ENCODE measurements at regions not wholly inside any gene's neighbourhood (a gene's known extent, or its start where the extent isn't known, plus 50 kb on each side); places are given as distances from the start of the nearest gene placed in this dataset.

- no peaks in the 10 kb centered on the region for H3K27me3 ChIP-seq (ENCODE audit: control insufficient read depth, insufficient read depth, low read length)
- H3K9ac ChIP-seq (ENCODE audit: low read depth, low read length) = no peak overlapping the region
- H3K9me3 ChIP-seq (replicated peaks; ENCODE audit: low read length) = peaks cover 14% of the 10 kb centered on the region
- no peaks in the 10 kb centered on the region for H3K4me1 ChIP-seq (ENCODE audit: control insufficient read depth, insufficient read depth, low read length)
- no peak overlapping the region for H3K4me3 ChIP-seq (ENCODE audit: low read length)
- no peaks in the 10 kb centered on the region for H3K36me3 ChIP-seq (ENCODE audit: insufficient read depth, low read length)
- no peak overlapping the region for H3K4me2 ChIP-seq (ENCODE audit: low read length)
Observed at GRCh38 chr19:31985001-31985605, 360.3 kb upstream of the ZNF507 start.

- no peak overlapping the region for H3K4me2 ChIP-seq (ENCODE audit: low read length)
- H3K4me1 ChIP-seq (ENCODE audit: control insufficient read depth, insufficient read depth, low read length) = no peaks in the 10 kb centered on the region
- no peak overlapping the region for H3K4me3 ChIP-seq (ENCODE audit: low read length)
- H3K9ac ChIP-seq (ENCODE audit: low read depth, low read length) = no peak overlapping the region
- H3K27me3 ChIP-seq (ENCODE audit: control insufficient read depth, insufficient read depth, low read length) = no peaks in the 10 kb centered on the region
- H3K9me3 ChIP-seq (replicated peaks; ENCODE audit: low read length) = peaks cover 14% of the 10 kb centered on the region
- no peaks in the 10 kb centered on the region for H3K36me3 ChIP-seq (ENCODE audit: insufficient read depth, low read length)
Observed at GRCh38 chr19:31986951-31987350, 358.5 kb upstream of the ZNF507 start.

- Histone ChIP-seq H3K4me2 (ENCODE audit: low read length) (no peak overlapping the region), H3K4me1 (ENCODE audit: control insufficient read depth, insufficient read depth, low read length) (no peaks in the 10 kb centered on the region), H3K9me3 (replicated peaks; ENCODE audit: low read length) (peaks cover 16% of the 10 kb centered on the region), H3K27me3 (ENCODE audit: control insufficient read depth, insufficient read depth, low read length) (no peaks in the 10 kb centered on the region), H3K36me3 (ENCODE audit: insufficient read depth, low read length) (no peaks in the 10 kb centered on the region), H3K4me3 (ENCODE audit: low read length) (no peak overlapping the region), H3K9ac (ENCODE audit: low read depth, low read length) (no peak overlapping the region)
Observed at GRCh38 chr19:31988256-31988655, 357.2 kb upstream of the ZNF507 start.

- Histone ChIP-seq H3K4me1 (ENCODE audit: control insufficient read depth, insufficient read depth, low read length) (no peaks in the 10 kb centered on the region), H3K36me3 (ENCODE audit: insufficient read depth, low read length) (no peaks in the 10 kb centered on the region), H3K4me3 (ENCODE audit: low read length) (no peak overlapping the region), H3K9ac (ENCODE audit: low read depth, low read length) (no peak overlapping the region), H3K9me3 (replicated peaks; ENCODE audit: low read length) (peaks cover 2% of the 10 kb centered on the region), H3K4me2 (ENCODE audit: low read length) (no peak overlapping the region), H3K27me3 (ENCODE audit: control insufficient read depth, insufficient read depth, low read length) (no peaks in the 10 kb centered on the region)
Observed at GRCh38 chr19:31991984-31992655, 353.3 kb upstream of the ZNF507 start.

GRCh38 chr19:31992750-31993149 lies 352.7 kb upstream of the ZNF507 start:
- Histone ChIP-seq H3K27me3 (ENCODE audit: control insufficient read depth, insufficient read depth, low read length) (no peaks in the 10 kb centered on the region), H3K4me3 (ENCODE audit: low read length) (no peak overlapping the region), H3K36me3 (ENCODE audit: insufficient read depth, low read length) (no peaks in the 10 kb centered on the region), H3K4me2 (ENCODE audit: low read length) (no peak overlapping the region), H3K9ac (ENCODE audit: low read depth, low read length) (no peak overlapping the region), H3K4me1 (ENCODE audit: control insufficient read depth, insufficient read depth, low read length) (no peaks in the 10 kb centered on the region), H3K9me3 (replicated peaks; ENCODE audit: low read length) (peaks cover 2% of the 10 kb centered on the region)

- Histone ChIP-seq H3K4me1 (ENCODE audit: control insufficient read depth, insufficient read depth, low read length) (no peaks in the 10 kb centered on the region), H3K36me3 (ENCODE audit: insufficient read depth, low read length) (no peaks in the 10 kb centered on the region), H3K9ac (ENCODE audit: low read depth, low read length) (no peak overlapping the region), H3K9me3 (replicated peaks; ENCODE audit: low read length) (peaks cover 2% of the 10 kb centered on the region), H3K4me3 (ENCODE audit: low read length) (no peak overlapping the region), H3K4me2 (ENCODE audit: low read length) (no peak overlapping the region), H3K27me3 (ENCODE audit: control insufficient read depth, insufficient read depth, low read length) (no peaks in the 10 kb centered on the region)
Observed at GRCh38 chr19:31995546-31995945, 349.9 kb upstream of the ZNF507 start.

- Histone ChIP-seq H3K36me3 (ENCODE audit: insufficient read depth, low read length) (no peaks in the 10 kb centered on the region), H3K4me3 (ENCODE audit: low read length) (no peak overlapping the region), H3K9ac (ENCODE audit: low read depth, low read length) (no peak overlapping the region), H3K27me3 (ENCODE audit: control insufficient read depth, insufficient read depth, low read length) (no peaks in the 10 kb centered on the region), H3K9me3 (replicated peaks; ENCODE audit: low read length) (no peaks in the 10 kb centered on the region), H3K4me2 (ENCODE audit: low read length) (no peak overlapping the region), H3K4me1 (ENCODE audit: control insufficient read depth, insufficient read depth, low read length) (no peaks in the 10 kb centered on the region)
Observed at GRCh38 chr19:32010071-32010470, 335.3 kb upstream of the ZNF507 start.

GRCh38 chr19:32012206-32012605 lies 333.2 kb upstream of the ZNF507 start:
- H3K4me2 ChIP-seq (ENCODE audit: low read length) = no peak overlapping the region
- H3K9ac ChIP-seq (ENCODE audit: low read depth, low read length) = no peak overlapping the region
- no peaks in the 10 kb centered on the region for H3K9me3 ChIP-seq (replicated peaks; ENCODE audit: low read length)
- no peaks in the 10 kb centered on the region for H3K27me3 ChIP-seq (ENCODE audit: control insufficient read depth, insufficient read depth, low read length)
- H3K4me3 ChIP-seq (ENCODE audit: low read length) = no peak overlapping the region
- no peaks in the 10 kb centered on the region for H3K36me3 ChIP-seq (ENCODE audit: insufficient read depth, low read length)
- peaks cover 6% of the 10 kb centered on the region for H3K4me1 ChIP-seq (ENCODE audit: control insufficient read depth, insufficient read depth, low read length)

GRCh38 chr19:32012886-32013631 lies 332.4 kb upstream of the ZNF507 start:
- H3K4me2 ChIP-seq (ENCODE audit: low read length) = no peak overlapping the region
- H3K4me1 ChIP-seq (ENCODE audit: control insufficient read depth, insufficient read depth, low read length) = peaks cover 9% of the 10 kb centered on the region
- H3K36me3 ChIP-seq (ENCODE audit: insufficient read depth, low read length) = no peaks in the 10 kb centered on the region
- no peak overlapping the region for H3K9ac ChIP-seq (ENCODE audit: low read depth, low read length)
- no peaks in the 10 kb centered on the region for H3K27me3 ChIP-seq (ENCODE audit: control insufficient read depth, insufficient read depth, low read length)
- H3K9me3 ChIP-seq (replicated peaks; ENCODE audit: low read length) = no peaks in the 10 kb centered on the region
- no peak overlapping the region for H3K4me3 ChIP-seq (ENCODE audit: low read length)

GRCh38 chr19:32017176-32017953 lies 328.0 kb upstream of the ZNF507 start:
- Histone ChIP-seq H3K4me3 (ENCODE audit: low read length) (peak overlapping the region; percentile 8), H3K27me3 (ENCODE audit: control insufficient read depth, insufficient read depth, low read length) (no peaks in the 10 kb centered on the region), H3K4me1 (ENCODE audit: control insufficient read depth, insufficient read depth, low read length) (peaks cover 14% of the 10 kb centered on the region), H3K9me3 (replicated peaks; ENCODE audit: low read length) (no peaks in the 10 kb centered on the region), H3K9ac (ENCODE audit: low read depth, low read length) (peak overlapping the region; percentile 18), H3K36me3 (ENCODE audit: insufficient read depth, low read length) (no peaks in the 10 kb centered on the region), H3K4me2 (ENCODE audit: low read length) (peak overlapping the region; percentile 54)

- peak overlapping the region; percentile 18 for H3K9ac ChIP-seq (ENCODE audit: low read depth, low read length)
Observed at GRCh38 chr19:32018014-32018413, 327.4 kb upstream of the ZNF507 start.

More at GRCh38 chr19:32018014-32018413, 327.4 kb upstream of the ZNF507 start:
- Histone ChIP-seq H3K27me3 (ENCODE audit: control insufficient read depth, insufficient read depth, low read length) (no peaks in the 10 kb centered on the region), H3K4me2 (ENCODE audit: low read length) (peak overlapping the region; percentile 54), H3K9me3 (replicated peaks; ENCODE audit: low read length) (no peaks in the 10 kb centered on the region), H3K4me1 (ENCODE audit: control insufficient read depth, insufficient read depth, low read length) (peaks cover 14% of the 10 kb centered on the region), H3K36me3 (ENCODE audit: insufficient read depth, low read length) (no peaks in the 10 kb centered on the region), H3K4me3 (ENCODE audit: low read length) (peak overlapping the region; percentile 8)

Data from skeletal muscle satellite cell (primary cell).